SK-N-SH (cell line): ENCODE measurements at regions not wholly inside any gene's neighbourhood (a gene's known extent, or its start where the extent isn't known, plus 50 kb on each side); places are given as distances from the start of the nearest gene placed in this dataset.

Experiments used
- CTCF ChIA-PET: fragments of 300-600, 350-600 bp; formaldehyde crosslinking; extraction: SDS; loops from one replicate; lab custom pipeline; 2021; lab: Yijun Ruan, JAX
- POLR2A ChIA-PET: fragments of 350-600 bp; sonication (Branson Sonifier 250); formaldehyde crosslinking; extraction: SDS; loops from one replicate; lab custom pipeline; 2020; ENCODE audit warnings: antibody characterized with exemption, inconsistent platforms; lab: Yijun Ruan, JAX
- DNase-seq: peaks from one replicate; pipeline ENCODE4 v3.0.0; 2012
- H2AFZ ChIP-seq: fragments of 200-600 bp; sonication (generic); 2 replicates; pipeline ENCODE4 v1.8.1; 2016; ENCODE audit warnings: antibody characterized with exemption, mild to moderate bottlenecking, low read depth
- H3F3A ChIP-seq: fragments of 200-600 bp; sonication (generic); replicated peaks from 2 replicates; pipeline ENCODE3; 2016; ENCODE audit warnings: antibody characterized with exemption, mild to moderate bottlenecking; ENCODE audit not compliant: insufficient read depth
- H3K27ac ChIP-seq, 2 experiments: fragments of 200-500 bp in 1 of 2; fragments of 200-600 bp in 1 of 2; sonication (Bioruptor generic) in 1 of 2; sonication (generic), shearing (Covaris generic) in 1 of 2; 2 replicates each; pipeline versions ENCODE4 v1.5.1 to v1.6.1; 2014 to 2016; ENCODE audit warnings: low read depth in 2 of 2, inconsistent platforms in 1 of 2, low read length in 1 of 2, mild to moderate bottlenecking in 1 of 2, mixed read lengths in 1 of 2
- H3K27me3 ChIP-seq: fragments of 200-600 bp; sonication (generic), shearing (Covaris generic); 2 replicates; pipeline ENCODE4 v1.6.1; 2016; ENCODE audit warnings: mixed run types; ENCODE audit not compliant: insufficient read depth
- H3K36me3 ChIP-seq, 2 experiments: fragments of 200-500 bp in 1 of 2; fragments of 200-600 bp in 1 of 2; sonication (Bioruptor generic) in 1 of 2; sonication (generic) in 1 of 2; replicated peaks in 1 of 2; 2 replicates each; pipeline versions ENCODE3 to v1.5.1; 2014 to 2016; ENCODE audit warnings: low read length in 1 of 2, mild to moderate bottlenecking in 1 of 2; ENCODE audit not compliant: insufficient read depth in 2 of 2, control insufficient read depth in 1 of 2
- H3K4me1 ChIP-seq, 2 experiments: fragments of 200-500 bp in 1 of 2; fragments of 200-600 bp in 1 of 2; sonication (Bioruptor generic) in 1 of 2; sonication (generic), shearing (Covaris generic) in 1 of 2; 2 replicates each; pipeline versions ENCODE4 v1.5.1 to v1.6.1; 2014 to 2016; ENCODE audit warnings: low read depth in 1 of 2, low read length in 1 of 2, mixed run types in 1 of 2; ENCODE audit not compliant: insufficient read depth in 2 of 2, control insufficient read depth in 1 of 2
- H3K4me2 ChIP-seq: fragments of 200-600 bp; sonication (generic), shearing (Covaris generic); 2 replicates; pipeline ENCODE4 v1.6.1; 2017; ENCODE audit warnings: mixed run types
- H3K4me3 ChIP-seq, 2 experiments: fragments of 200-500 bp in 1 of 2; fragments of 200-600 bp in 1 of 2; sonication (Bioruptor generic) in 1 of 2; sonication (generic), shearing (Covaris generic) in 1 of 2; 2 replicates each; pipeline versions ENCODE4 v1.5.1 to v1.8.1; 2014 to 2016; ENCODE audit warnings: low read depth in 2 of 2, inconsistent platforms in 1 of 2, low read length in 1 of 2, mild to moderate bottlenecking in 1 of 2, mixed read lengths in 1 of 2, moderate library complexity in 1 of 2
- H3K79me2 ChIP-seq: fragments of 200-600 bp; sonication (generic); 2 replicates; pipeline ENCODE4 v1.8.1; 2017; ENCODE audit warnings: mild to moderate bottlenecking; ENCODE audit not compliant: insufficient read depth
- H3K9ac ChIP-seq: fragments of 200-600 bp; sonication (generic); 2 replicates; pipeline ENCODE4 v1.6.1; 2017; ENCODE audit warnings: mixed run types
- H3K9me2 ChIP-seq: fragments of 200-600 bp; sonication (generic); 2 replicates; pipeline ENCODE4 v1.6.1; 2017; ENCODE audit warnings: mixed run types
- H3K9me3 ChIP-seq: fragments of 200-600 bp; sonication (generic); 2 replicates; pipeline ENCODE4 v1.6.1; 2017; ENCODE audit warnings: mixed run types, mild to moderate bottlenecking, moderate library complexity
- H4K20me1 ChIP-seq: fragments of 200-600 bp; sonication (generic); 2 replicates; pipeline ENCODE4 v1.6.1; 2017; ENCODE audit warnings: mild to moderate bottlenecking, mixed run types; ENCODE audit not compliant: insufficient read depth
- CHD2 ChIP-seq: fragments of 150-350 bp; IDR thresholded peaks from 2 replicates; pipeline ENCODE4 v1.6.1; 2018; ENCODE audit warnings: low read length; ENCODE audit not compliant: partially characterized antibody
- EP300 ChIP-seq, 2 experiments: IDR thresholded peaks; 2 replicates each; pipeline versions ENCODE4 v1.4.0 to v1.6.1; 2012; ENCODE audit warnings: borderline replicate concordance in 1 of 2, low read depth in 1 of 2, low read length in 1 of 2
- FOSL2 ChIP-seq: IDR thresholded peaks from 2 replicates; pipeline ENCODE4 v1.4.0; 2012; ENCODE audit warnings: low read depth, mild to moderate bottlenecking, moderate library complexity, borderline replicate concordance
- FOXM1 ChIP-seq: IDR thresholded peaks from 2 replicates; pipeline ENCODE4 v1.4.0; 2012; ENCODE audit warnings: low read depth, mild to moderate bottlenecking
- GABPA ChIP-seq: IDR thresholded peaks from 2 replicates; pipeline ENCODE4 v1.4.0; 2012; ENCODE audit warnings: low read depth, mild to moderate bottlenecking
- GATA2 ChIP-seq: sonication (generic); formaldehyde crosslinking; IDR thresholded peaks from 2 replicates; pipeline ENCODE4 v1.5.0; 2020; ENCODE audit warnings: mild to moderate bottlenecking, missing genetic modification reagents
- JUND ChIP-seq: IDR thresholded peaks from 2 replicates; pipeline ENCODE4 v1.4.0; 2012
- MEF2A ChIP-seq: IDR thresholded peaks from 2 replicates; pipeline ENCODE4 v1.4.0; 2012; ENCODE audit warnings: low read depth, borderline replicate concordance
- MXI1 ChIP-seq: IDR thresholded peaks from 2 replicates; pipeline ENCODE4 v1.6.1; 2012; ENCODE audit warnings: mild to moderate bottlenecking, low read depth, low read length, improper control_type of control experiment
- NRF1 ChIP-seq: IDR thresholded peaks from 2 replicates; pipeline ENCODE4 v1.6.1; 2012; ENCODE audit warnings: low read depth, mild to moderate bottlenecking, low read length
- POLR2AphosphoS5 ChIP-seq: IDR thresholded peaks from 2 replicates; pipeline ENCODE4 v1.6.1; 2012; ENCODE audit warnings: low read depth, low read length
- RCOR1 ChIP-seq: fragments of 150-350 bp; IDR thresholded peaks from 2 replicates; pipeline ENCODE4 v1.6.1; 2017; ENCODE audit warnings: antibody characterized with exemption, low read length
- RFX5 ChIP-seq: IDR thresholded peaks from 2 replicates; pipeline ENCODE4 v1.6.1; 2012; ENCODE audit warnings: mild to moderate bottlenecking, improper control_type of control experiment, low read length
- SIN3A ChIP-seq: IDR thresholded peaks from 2 replicates; pipeline ENCODE4 v1.6.1; 2012; ENCODE audit warnings: low read depth, mild to moderate bottlenecking, low read length, moderate library complexity, borderline replicate concordance
- SMC3 ChIP-seq: IDR thresholded peaks from 2 replicates; pipeline ENCODE4 v1.6.1; 2012; ENCODE audit warnings: low read depth, low read length, improper control_type of control experiment
- TEAD4 ChIP-seq: IDR thresholded peaks from 2 replicates; pipeline ENCODE4 v1.4.0; 2012; ENCODE audit warnings: mild to moderate bottlenecking, borderline replicate concordance; ENCODE audit not compliant: insufficient read depth
- USF2 ChIP-seq: fragments of 150-350 bp; IDR thresholded peaks from 2 replicates; pipeline ENCODE4 v1.6.1; 2017; ENCODE audit warnings: antibody characterized with exemption, low read length, low read depth, borderline replicate concordance
- WGBS: methylation state at CpG from one replicate; pipeline ENCODE4 v1.1.6; 2017; ENCODE audit warnings: low lambda C conversion rate; 5-methylcytosine and 5-hydroxymethylcytosine counted together
- TF ChIP-seq, protein P1 (sequence below): IDR thresholded peaks from 2 replicates; pipeline ENCODE4 v1.4.0; 2012; ENCODE audit warnings: low read depth, borderline replicate concordance
- TF ChIP-seq, protein P2 (sequence below): fragments of 150-350 bp; IDR thresholded peaks from 2 replicates; pipeline ENCODE4 v1.6.1; 2016; ENCODE audit warnings: mild to moderate bottlenecking, low read depth, low read length
- TF ChIP-seq, protein P3 (sequence below): IDR thresholded peaks from 2 replicates; pipeline ENCODE4 v1.4.0; 2012; ENCODE audit warnings: low read depth, borderline replicate concordance

GRCh38 chr11:101292661-101293240 is 163.1 kb upstream of the PGR start:
- Histone ChIP-seq H3K4me3 (no peak overlapping the region), H3K4me2 (no peak overlapping the region), H3K4me1 (no peaks in the 10 kb centered on the region), H2AFZ (no peak overlapping the region), H3K36me3 (no peaks in the 10 kb centered on the region), H3K27me3 (no peaks in the 10 kb centered on the region), H3K27ac (no peak overlapping the region), H3K79me2 (no peaks in the 10 kb centered on the region), H3K9ac (no peak overlapping the region), H4K20me1 (no peaks in the 10 kb centered on the region), H3K9me3 (no peaks in the 10 kb centered on the region), H3K9me2 (no peaks in the 10 kb centered on the region), H3F3A (no peaks in the 10 kb centered on the region)
- ChIA-PET POLR2A (no interaction called here), CTCF (no interaction called here)
- no peak for TF ChIP-seq FOSL2
- no peak for TF ChIP-seq MXI1
- no peak for TF ChIP-seq RCOR1
- no peak for TF ChIP-seq POLR2AphosphoS5
- TF ChIP-seq, protein P1, sequence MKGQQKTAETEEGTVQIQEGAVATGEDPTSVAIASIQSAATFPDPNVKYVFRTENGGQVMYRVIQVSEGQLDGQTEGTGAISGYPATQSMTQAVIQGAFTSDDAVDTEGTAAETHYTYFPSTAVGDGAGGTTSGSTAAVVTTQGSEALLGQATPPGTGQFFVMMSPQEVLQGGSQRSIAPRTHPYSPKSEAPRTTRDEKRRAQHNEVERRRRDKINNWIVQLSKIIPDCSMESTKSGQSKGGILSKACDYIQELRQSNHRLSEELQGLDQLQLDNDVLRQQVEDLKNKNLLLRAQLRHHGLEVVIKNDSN: no peak
- TF ChIP-seq USF2: no peak
- no peak for TF ChIP-seq NRF1
- TF ChIP-seq EP300 (IDR thresholded peaks at IDR 0.05; ENCODE audit: borderline replicate concordance in 1 of 2, low read depth in 1 of 2, low read length in 1 of 2): no peak
- TF ChIP-seq, protein P2, sequence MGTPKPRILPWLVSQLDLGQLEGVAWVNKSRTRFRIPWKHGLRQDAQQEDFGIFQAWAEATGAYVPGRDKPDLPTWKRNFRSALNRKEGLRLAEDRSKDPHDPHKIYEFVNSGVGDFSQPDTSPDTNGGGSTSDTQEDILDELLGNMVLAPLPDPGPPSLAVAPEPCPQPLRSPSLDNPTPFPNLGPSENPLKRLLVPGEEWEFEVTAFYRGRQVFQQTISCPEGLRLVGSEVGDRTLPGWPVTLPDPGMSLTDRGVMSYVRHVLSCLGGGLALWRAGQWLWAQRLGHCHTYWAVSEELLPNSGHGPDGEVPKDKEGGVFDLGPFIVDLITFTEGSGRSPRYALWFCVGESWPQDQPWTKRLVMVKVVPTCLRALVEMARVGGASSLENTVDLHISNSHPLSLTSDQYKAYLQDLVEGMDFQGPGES: no peak
- no peak for TF ChIP-seq MEF2A
- no peak for TF ChIP-seq GABPA
- TF ChIP-seq, protein P3, sequence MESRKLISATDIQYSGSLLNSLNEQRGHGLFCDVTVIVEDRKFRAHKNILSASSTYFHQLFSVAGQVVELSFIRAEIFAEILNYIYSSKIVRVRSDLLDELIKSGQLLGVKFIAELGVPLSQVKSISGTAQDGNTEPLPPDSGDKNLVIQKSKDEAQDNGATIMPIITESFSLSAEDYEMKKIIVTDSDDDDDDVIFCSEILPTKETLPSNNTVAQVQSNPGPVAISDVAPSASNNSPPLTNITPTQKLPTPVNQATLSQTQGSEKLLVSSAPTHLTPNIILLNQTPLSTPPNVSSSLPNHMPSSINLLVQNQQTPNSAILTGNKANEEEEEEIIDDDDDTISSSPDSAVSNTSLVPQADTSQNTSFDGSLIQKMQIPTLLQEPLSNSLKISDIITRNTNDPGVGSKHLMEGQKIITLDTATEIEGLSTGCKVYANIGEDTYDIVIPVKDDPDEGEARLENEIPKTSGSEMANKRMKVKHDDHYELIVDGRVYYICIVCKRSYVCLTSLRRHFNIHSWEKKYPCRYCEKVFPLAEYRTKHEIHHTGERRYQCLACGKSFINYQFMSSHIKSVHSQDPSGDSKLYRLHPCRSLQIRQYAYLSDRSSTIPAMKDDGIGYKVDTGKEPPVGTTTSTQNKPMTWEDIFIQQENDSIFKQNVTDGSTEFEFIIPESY: no peak
- no peak for TF ChIP-seq RFX5
- no peak for TF ChIP-seq JUND
- TF ChIP-seq TEAD4: no peak
- TF ChIP-seq CHD2: no peak
- no peak for TF ChIP-seq FOXM1
- no peak for TF ChIP-seq SIN3A
- TF ChIP-seq SMC3: no peak
- no peak for TF ChIP-seq GATA2 (CRISPR knock-in tag)
- 2% methylated on average over 2 of the region's 2 CpGs for WGBS
- no peak for DNase-seq
